Esophagus squamous epithelium (tissue), 4 donors: ENCODE measurements at regions not wholly inside any gene's neighbourhood (a gene's known extent, or its start where the extent isn't known, plus 50 kb on each side); places are given as distances from the start of the nearest gene placed in this dataset.

Experiments used
- POLR2A ChIP-seq, 4 donors: fragments of 450-650 bp; IDR thresholded peaks; one replicate each; pipeline ENCODE4 v1.6.1; 2017; ENCODE audit warnings: antibody characterized with exemption in 4 of 4, mild to moderate bottlenecking in 4 of 4, moderate library complexity in 3 of 4
- TF ChIP-seq, protein P1 (sequence below), 6 experiments: fragments of 450-650 bp in 4 of 6; fragments of 200-600 bp in 2 of 6; sonication (generic) in 2 of 6; IDR thresholded peaks; one replicate each; pipeline ENCODE4 v1.5.1; 2016 to 2019; ENCODE audit warnings: antibody characterized with exemption in 6 of 6, mild to moderate bottlenecking in 4 of 6, moderate library complexity in 4 of 6

DNA sequence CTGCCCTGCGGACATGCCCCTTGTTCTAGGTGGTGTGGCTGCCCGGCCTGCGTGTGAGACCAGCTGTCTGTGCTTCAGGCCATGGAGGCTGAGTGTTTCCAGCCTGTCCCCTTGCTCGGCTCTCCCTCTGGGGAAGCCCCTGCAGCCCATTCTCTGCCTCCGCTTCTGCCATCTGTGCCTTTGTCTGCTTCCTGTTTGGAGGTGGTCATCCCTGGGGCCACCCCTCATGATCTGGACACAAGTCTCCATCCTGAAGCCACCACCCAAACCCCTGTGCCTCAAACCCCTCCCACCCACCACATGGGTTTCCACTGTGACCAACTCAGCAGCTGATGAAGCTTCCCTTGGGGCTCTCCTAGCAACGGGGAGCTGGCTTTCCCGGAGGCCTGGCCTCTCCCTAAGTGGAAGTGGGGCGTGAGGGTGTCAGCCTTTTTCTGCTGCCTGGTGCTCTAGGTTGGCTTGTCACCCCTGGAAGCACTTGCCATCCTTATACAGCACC, 184.9 kb downstream of the SEC14L1 start:
- TF ChIP-seq, protein P1, sequence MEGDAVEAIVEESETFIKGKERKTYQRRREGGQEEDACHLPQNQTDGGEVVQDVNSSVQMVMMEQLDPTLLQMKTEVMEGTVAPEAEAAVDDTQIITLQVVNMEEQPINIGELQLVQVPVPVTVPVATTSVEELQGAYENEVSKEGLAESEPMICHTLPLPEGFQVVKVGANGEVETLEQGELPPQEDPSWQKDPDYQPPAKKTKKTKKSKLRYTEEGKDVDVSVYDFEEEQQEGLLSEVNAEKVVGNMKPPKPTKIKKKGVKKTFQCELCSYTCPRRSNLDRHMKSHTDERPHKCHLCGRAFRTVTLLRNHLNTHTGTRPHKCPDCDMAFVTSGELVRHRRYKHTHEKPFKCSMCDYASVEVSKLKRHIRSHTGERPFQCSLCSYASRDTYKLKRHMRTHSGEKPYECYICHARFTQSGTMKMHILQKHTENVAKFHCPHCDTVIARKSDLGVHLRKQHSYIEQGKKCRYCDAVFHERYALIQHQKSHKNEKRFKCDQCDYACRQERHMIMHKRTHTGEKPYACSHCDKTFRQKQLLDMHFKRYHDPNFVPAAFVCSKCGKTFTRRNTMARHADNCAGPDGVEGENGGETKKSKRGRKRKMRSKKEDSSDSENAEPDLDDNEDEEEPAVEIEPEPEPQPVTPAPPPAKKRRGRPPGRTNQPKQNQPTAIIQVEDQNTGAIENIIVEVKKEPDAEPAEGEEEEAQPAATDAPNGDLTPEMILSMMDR (IDR thresholded peaks at IDR 0.05) = no peak
- no peak for TF ChIP-seq POLR2A (IDR thresholded peaks at IDR 0.05)
